HepG2 (cell line): ENCODE measurements at regions not wholly inside any gene's neighbourhood (a gene's known extent, or its start where the extent isn't known, plus 50 kb on each side); places are given as distances from the start of the nearest gene placed in this dataset. TPM values are rescaled to one million over a fixed set of nuclear protein-coding genes. Genes with fewer than 3 reads are reported as not detected.

Source experiments
- microRNA-seq: library from miRNA; unstranded; fragments of <30 nt; microRNA quantifications from one replicate; pipeline ENCODE4, GENCODE V29; 2020
- small RNA-seq, 3 experiments: library from RNA; depleted of rRNA; stranded (forward); fragments of <200 nt; gene quantifications; one replicate each; pipeline ENCODE3, GENCODE V24; 2012; ENCODE audit warnings: low read depth in 2 of 3, low replicate concordance in 1 of 3; ENCODE audit not compliant: insufficient read length in 3 of 3, insufficient read depth in 2 of 3

Small RNAs in the stretch of these regions (microRNA-seq; reads per million reads assigned to microRNA genes)
- gene MIR4290 = not detected

Small RNAs in the stretch of these regions (small RNA-seq; reads per million reads assigned to genes)
- gene AL161629.2 (0 reads per million in 3 experiments), gene MIR4290 (0 reads per million in 3 experiments)
